A673 (cell line): ENCODE measurements at regions not wholly inside any gene's neighbourhood (a gene's known extent, or its start where the extent isn't known, plus 50 kb on each side); places are given as distances from the start of the nearest gene placed in this dataset.

ENCODE experiments used
- EZH2 ChIP-seq: fragments of 200-600 bp; sonication (generic); IDR thresholded peaks from 2 replicates; pipeline ENCODE4 v1.6.1; 2017; ENCODE audit warnings: borderline replicate concordance, low read depth, mild to moderate bottlenecking, mixed read lengths, antibody characterized with exemption, low read length; ENCODE audit not compliant: poor library complexity, severe bottlenecking
- TF ChIP-seq, protein P1 (sequence below): fragments of 300-800, 200-600 bp; sonication (generic); conservative IDR thresholded peaks from 2 replicates; pipeline ENCODE4 v1.5.1; 2017; ENCODE audit warnings: low read depth, mild to moderate bottlenecking, antibody characterized with exemption, low read length, moderate library complexity, mixed read lengths

DNA sequence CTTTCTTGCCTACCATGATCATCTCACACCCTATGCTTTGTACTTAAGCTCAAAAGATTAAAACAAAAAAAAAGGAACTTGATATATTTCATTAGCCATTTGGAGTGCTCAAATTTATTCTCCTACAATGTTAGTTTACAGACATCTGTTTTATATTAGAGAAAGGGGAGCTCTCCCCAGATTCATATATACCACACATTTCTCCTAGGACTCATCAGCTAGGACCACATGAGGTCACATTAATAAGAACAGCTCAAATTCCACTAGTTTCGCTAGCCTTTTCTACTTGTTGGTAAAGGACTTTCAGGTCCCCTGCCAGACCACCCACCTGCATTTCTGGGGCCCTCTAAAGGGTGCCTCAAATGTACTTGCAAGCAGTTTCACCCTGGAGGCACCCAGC, 151.2 kb upstream of the MMADHC start:
- TF ChIP-seq, protein P1, sequence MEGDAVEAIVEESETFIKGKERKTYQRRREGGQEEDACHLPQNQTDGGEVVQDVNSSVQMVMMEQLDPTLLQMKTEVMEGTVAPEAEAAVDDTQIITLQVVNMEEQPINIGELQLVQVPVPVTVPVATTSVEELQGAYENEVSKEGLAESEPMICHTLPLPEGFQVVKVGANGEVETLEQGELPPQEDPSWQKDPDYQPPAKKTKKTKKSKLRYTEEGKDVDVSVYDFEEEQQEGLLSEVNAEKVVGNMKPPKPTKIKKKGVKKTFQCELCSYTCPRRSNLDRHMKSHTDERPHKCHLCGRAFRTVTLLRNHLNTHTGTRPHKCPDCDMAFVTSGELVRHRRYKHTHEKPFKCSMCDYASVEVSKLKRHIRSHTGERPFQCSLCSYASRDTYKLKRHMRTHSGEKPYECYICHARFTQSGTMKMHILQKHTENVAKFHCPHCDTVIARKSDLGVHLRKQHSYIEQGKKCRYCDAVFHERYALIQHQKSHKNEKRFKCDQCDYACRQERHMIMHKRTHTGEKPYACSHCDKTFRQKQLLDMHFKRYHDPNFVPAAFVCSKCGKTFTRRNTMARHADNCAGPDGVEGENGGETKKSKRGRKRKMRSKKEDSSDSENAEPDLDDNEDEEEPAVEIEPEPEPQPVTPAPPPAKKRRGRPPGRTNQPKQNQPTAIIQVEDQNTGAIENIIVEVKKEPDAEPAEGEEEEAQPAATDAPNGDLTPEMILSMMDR = no peak
- TF ChIP-seq EZH2 = no peak
